ENCODE measurements at regions not wholly inside any gene's neighbourhood (a gene's known extent, or its start where the extent isn't known, plus 50 kb on each side); places are given as distances from the start of the nearest gene placed in this dataset.

DNA sequence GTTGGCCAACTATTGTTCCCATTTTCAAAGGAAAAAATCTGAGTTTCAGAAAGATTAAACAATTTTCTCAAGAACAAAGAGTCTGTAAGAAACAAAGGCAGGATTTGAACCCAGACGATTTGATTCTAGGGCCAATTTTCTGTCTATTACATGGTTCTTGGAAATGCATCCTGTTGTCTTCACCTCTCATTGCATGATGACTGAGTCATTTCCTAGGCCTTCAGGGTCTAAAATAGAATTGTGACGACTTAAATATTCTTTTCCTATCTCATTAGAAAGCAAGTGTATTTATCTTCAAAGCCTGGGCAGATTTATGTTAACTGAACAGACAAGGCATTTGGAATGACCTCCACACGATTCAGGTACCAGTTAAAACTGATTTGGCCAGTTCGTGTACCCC lies 512.9 kb downstream of the NTRK2 start:
- no peaks in the 10 kb centered on the region for H3F3A ChIP-seq (ENCODE audit: low read depth)
- H3K4me1 ChIP-seq (ENCODE audit: insufficient read depth, low read length, poor library complexity, severe bottlenecking) = no peaks in the 10 kb centered on the region
- H3K36me3 ChIP-seq (ENCODE audit: insufficient read depth, low read length) = no peaks in the 10 kb centered on the region
- H3K79me2 ChIP-seq (ENCODE audit: insufficient read depth, low read length) = no peaks in the 10 kb centered on the region
- TF ChIP-seq, protein P1, sequence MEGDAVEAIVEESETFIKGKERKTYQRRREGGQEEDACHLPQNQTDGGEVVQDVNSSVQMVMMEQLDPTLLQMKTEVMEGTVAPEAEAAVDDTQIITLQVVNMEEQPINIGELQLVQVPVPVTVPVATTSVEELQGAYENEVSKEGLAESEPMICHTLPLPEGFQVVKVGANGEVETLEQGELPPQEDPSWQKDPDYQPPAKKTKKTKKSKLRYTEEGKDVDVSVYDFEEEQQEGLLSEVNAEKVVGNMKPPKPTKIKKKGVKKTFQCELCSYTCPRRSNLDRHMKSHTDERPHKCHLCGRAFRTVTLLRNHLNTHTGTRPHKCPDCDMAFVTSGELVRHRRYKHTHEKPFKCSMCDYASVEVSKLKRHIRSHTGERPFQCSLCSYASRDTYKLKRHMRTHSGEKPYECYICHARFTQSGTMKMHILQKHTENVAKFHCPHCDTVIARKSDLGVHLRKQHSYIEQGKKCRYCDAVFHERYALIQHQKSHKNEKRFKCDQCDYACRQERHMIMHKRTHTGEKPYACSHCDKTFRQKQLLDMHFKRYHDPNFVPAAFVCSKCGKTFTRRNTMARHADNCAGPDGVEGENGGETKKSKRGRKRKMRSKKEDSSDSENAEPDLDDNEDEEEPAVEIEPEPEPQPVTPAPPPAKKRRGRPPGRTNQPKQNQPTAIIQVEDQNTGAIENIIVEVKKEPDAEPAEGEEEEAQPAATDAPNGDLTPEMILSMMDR (conservative IDR thresholded peaks at IDR 0.05; ENCODE audit: low read length) = no peak
- no peak for TF ChIP-seq EZH2phosphoT487 (IDR thresholded peaks at IDR 0.05; ENCODE audit: borderline replicate concordance)
- H3K9me2 ChIP-seq (replicated peaks; ENCODE audit: low read depth, low read length) = no peaks in the 10 kb centered on the region
- H4K20me1 ChIP-seq (ENCODE audit: insufficient read depth, low read length, poor library complexity, severe bottlenecking) = no peaks in the 10 kb centered on the region
- no peak overlapping the region for H3K4me3 ChIP-seq (ENCODE audit: low read length, poor library complexity, severe bottlenecking)
- H3K4me2 ChIP-seq (ENCODE audit: low read depth, low read length, poor library complexity, severe bottlenecking) = no peak overlapping the region
- H3K9me3 ChIP-seq (ENCODE audit: insufficient read depth, low read depth, low read length) = no peaks in the 10 kb centered on the region; the same call in 1 of the 2 replicates
- H3K27me3 ChIP-seq (ENCODE audit: insufficient read depth, low read length, poor library complexity, severe bottlenecking) = no peaks in the 10 kb centered on the region
- no peak overlapping the region for H2AFZ ChIP-seq (ENCODE audit: low read length)
- no peak overlapping the region for H3K9ac ChIP-seq (ENCODE audit: low read depth, low read length, poor library complexity, severe bottlenecking)

DNA sequence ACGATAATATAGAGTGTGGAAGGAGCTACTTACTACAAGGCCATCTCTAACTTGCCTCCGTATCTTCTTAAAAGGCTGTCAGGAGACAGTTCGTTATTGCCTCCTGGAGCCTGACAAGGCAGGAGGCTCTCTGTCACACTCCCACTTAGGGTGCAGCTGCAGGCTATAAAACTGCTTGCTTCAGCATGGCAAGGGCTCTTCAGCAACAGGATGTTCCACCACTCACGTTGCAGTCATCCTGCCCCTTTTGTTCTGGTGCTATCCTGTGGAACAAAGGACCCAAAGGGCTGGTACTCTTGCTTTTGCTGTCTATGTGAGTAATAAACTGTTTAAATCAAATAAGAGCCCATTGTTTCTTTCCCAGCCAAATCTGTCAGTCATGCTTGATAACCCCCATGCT lies 508.9 kb downstream of the NTRK2 start:
- Histone ChIP-seq H3K4me3 (ENCODE audit: low read length, poor library complexity, severe bottlenecking) (no peak overlapping the region), H3K27me3 (ENCODE audit: insufficient read depth, low read length, poor library complexity, severe bottlenecking) (no peaks in the 10 kb centered on the region), H3K9ac (ENCODE audit: low read depth, low read length, poor library complexity, severe bottlenecking) (no peak overlapping the region), H3K9me2 (replicated peaks; ENCODE audit: low read depth, low read length) (no peaks in the 10 kb centered on the region), H3K79me2 (ENCODE audit: insufficient read depth, low read length) (no peaks in the 10 kb centered on the region), H2AFZ (ENCODE audit: low read length) (no peak overlapping the region), H3K4me2 (ENCODE audit: low read depth, low read length, poor library complexity, severe bottlenecking) (no peak overlapping the region), H3K4me1 (ENCODE audit: insufficient read depth, low read length, poor library complexity, severe bottlenecking) (no peaks in the 10 kb centered on the region), H4K20me1 (ENCODE audit: insufficient read depth, low read length, poor library complexity, severe bottlenecking) (no peaks in the 10 kb centered on the region), H3K36me3 (ENCODE audit: insufficient read depth, low read length) (no peaks in the 10 kb centered on the region), H3K9me3 (ENCODE audit: insufficient read depth, low read depth, low read length) (no peaks in the 10 kb centered on the region; the same call in 1 of the 2 replicates), H3F3A (ENCODE audit: low read depth) (no peaks in the 10 kb centered on the region)
- no peak for TF ChIP-seq EZH2phosphoT487 (IDR thresholded peaks at IDR 0.05; ENCODE audit: borderline replicate concordance)
- TF ChIP-seq, protein P1 (conservative IDR thresholded peaks at IDR 0.05; ENCODE audit: low read length) = no peak

GRCh38 chr9:85173967-85174366 lies 504.4 kb downstream of the NTRK2 start:
- Histone ChIP-seq H3K4me1 (ENCODE audit: insufficient read depth, low read length, poor library complexity, severe bottlenecking) (no peaks in the 10 kb centered on the region), H3K9me3 (ENCODE audit: insufficient read depth, low read depth, low read length) (peaks cover 4% of the 10 kb centered on the region; the same call in 1 of the 2 replicates), H3K9me2 (replicated peaks; ENCODE audit: low read depth, low read length) (no peaks in the 10 kb centered on the region), H3K27me3 (ENCODE audit: insufficient read depth, low read length, poor library complexity, severe bottlenecking) (no peaks in the 10 kb centered on the region), H2AFZ (ENCODE audit: low read length) (no peak overlapping the region), H3K79me2 (ENCODE audit: insufficient read depth, low read length) (no peaks in the 10 kb centered on the region), H3K4me3 (ENCODE audit: low read length, poor library complexity, severe bottlenecking) (no peak overlapping the region), H3F3A (ENCODE audit: low read depth) (no peaks in the 10 kb centered on the region), H3K36me3 (ENCODE audit: insufficient read depth, low read length) (no peaks in the 10 kb centered on the region), H4K20me1 (ENCODE audit: insufficient read depth, low read length, poor library complexity, severe bottlenecking) (no peaks in the 10 kb centered on the region), H3K4me2 (ENCODE audit: low read depth, low read length, poor library complexity, severe bottlenecking) (no peak overlapping the region), H3K9ac (ENCODE audit: low read depth, low read length, poor library complexity, severe bottlenecking) (no peak overlapping the region)
- no peak for TF ChIP-seq EZH2phosphoT487 (IDR thresholded peaks at IDR 0.05; ENCODE audit: borderline replicate concordance)
- TF ChIP-seq, protein P1 (conservative IDR thresholded peaks at IDR 0.05; ENCODE audit: low read length) = no peak

Data from Loucy (cell line).